Ovary (tissue), 7 donors: ENCODE measurements at regions not wholly inside any gene's neighbourhood (a gene's known extent, or its start where the extent isn't known, plus 50 kb on each side); places are given as distances from the start of the nearest gene placed in this dataset.

Source experiments
- DNase-seq, 5 donors: peaks; one replicate each; pipeline ENCODE4 v3.0.0-alpha.2; 2019 to 2020
- H3K27ac ChIP-seq, 2 donors: fragments of 200-600 bp; one replicate each; pipeline versions ENCODE4 v1.5.1 to v1.8.0; 2019 to 2022
- H3K27me3 ChIP-seq: fragments of 200-600 bp; one replicate; pipeline ENCODE4 v1.8.0; 2022
- H3K36me3 ChIP-seq: fragments of 200-600 bp; sonication (generic); one replicate; pipeline ENCODE4 v1.5.1; 2019
- H3K4me1 ChIP-seq: one replicate; pipeline ENCODE4 v1.8.1; 2013; ENCODE audit warnings: mild to moderate bottlenecking, moderate library complexity; ENCODE audit not compliant: insufficient read depth
- H3K4me3 ChIP-seq: fragments of 200-600 bp; sonication (generic); one replicate; pipeline ENCODE4 v1.5.1; 2017
- H3K9me3 ChIP-seq, 2 donors: fragments of 200-600 bp in 1 of 2; sonication (generic) in 1 of 2; one replicate each; pipeline versions ENCODE4 v1.5.1 to v1.8.1; 2013 to 2019; ENCODE audit warnings: mild to moderate bottlenecking in 1 of 2, moderate library complexity in 1 of 2
- CTCF ChIP-seq, 3 donors: fragments of 450-650 bp in 2 of 3; fragments of 200-600 bp in 1 of 3; IDR thresholded peaks; one replicate each; pipeline versions ENCODE4 v1.5.1 to v1.8.0; 2016 to 2022; ENCODE audit warnings: antibody characterized with exemption in 3 of 3, mild to moderate bottlenecking in 1 of 3
- EP300 ChIP-seq: sonication (generic); formaldehyde crosslinking; IDR thresholded peaks from one replicate; pipeline ENCODE4 v1.6.1; 2017; ENCODE audit warnings: antibody characterized with exemption
- POLR2A ChIP-seq: fragments of 450-650 bp; IDR thresholded peaks from one replicate; pipeline ENCODE4 v1.6.1; 2017; ENCODE audit warnings: antibody characterized with exemption, mild to moderate bottlenecking, moderate library complexity
- WGBS, 3 donors: extraction: QIAGEN DNeasy Blood & Tissue Kit in 1 of 3; methylation state at CpG; one replicate each; pipeline versions ENCODE4 v1.1.5 to v1.1.7; 2013 to 2017; 5-methylcytosine and 5-hydroxymethylcytosine counted together
- intact Hi-C, 4 donors: fragments of 100-400 bp; cut with DNase I; formaldehyde crosslinking; loops; one replicate each; pipeline versions ENCODE4 v1.11.0 to v1.15.1; 2022 to 2023
- donor health status: DM: no; HTN: no; CAD: no; lungs with moderate emphysema.
- donor health status: DM: no; HTN: no; CAD: no.
- donor health status: Bipolar disorder and iron deficiency.
- donor health status: DM: no; HTN: no; CAD: no.
- donor health status: DM: yes; HTN: yes; CAD: no.

GRCh38 chr3:146772211-146772743 is 167.1 kb upstream of the PLSCR5 start:
- WGBS, 3 donors: 96 to 97% (median 97%) methylated on average over 28 to 34 of the region's 34 CpGs
- TF ChIP-seq EP300 (no peak), CTCF (IDR thresholded peaks at IDR 0.05) (no peak), POLR2A (no peak)
- Histone ChIP-seq H3K36me3 (no peaks in the 10 kb centered on the region), H3K4me1 (no peaks in the 10 kb centered on the region), H3K27ac (no peak overlapping the region), H3K27me3 (no peaks in the 10 kb centered on the region), H3K4me3 (no peak overlapping the region), H3K9me3 (no peaks in the 10 kb centered on the region)
- intact Hi-C loops: no loop called here
- peak in 1 of 5 donors; percentile 10 for DNase-seq

- no peak overlapping the region for H3K4me3 ChIP-seq
- H3K27ac ChIP-seq: no peak overlapping the region
- no peaks in the 10 kb centered on the region for H3K36me3 ChIP-seq
- WGBS, 3 donors: 14 to 35% (median 16%) methylated on average over 1 of the region's 1 CpG
- TF ChIP-seq CTCF (IDR thresholded peaks at IDR 0.05): no peak
- no peak for TF ChIP-seq POLR2A
- no peak for TF ChIP-seq EP300
- intact Hi-C loops: no loop called here
- H3K9me3 ChIP-seq: no peaks in the 10 kb centered on the region
- no peaks in the 10 kb centered on the region for H3K4me1 ChIP-seq
- H3K27me3 ChIP-seq: no peaks in the 10 kb centered on the region
- no peak for DNase-seq
Observed at GRCh38 chr3:146770881-146771280, 165.7 kb upstream of the PLSCR5 start.

- no peaks in the 10 kb centered on the region for H3K9me3 ChIP-seq
- no peak for TF ChIP-seq CTCF (IDR thresholded peaks at IDR 0.05)
- TF ChIP-seq POLR2A: no peak
- no peak for TF ChIP-seq EP300
- no peak overlapping the region for H3K4me3 ChIP-seq
- WGBS, 3 donors: 85 to 90% (median 87%) methylated on average over 2 of the region's 2 CpGs
- H3K27me3 ChIP-seq: no peaks in the 10 kb centered on the region
- H3K36me3 ChIP-seq: no peaks in the 10 kb centered on the region
- no peak overlapping the region for H3K27ac ChIP-seq
- H3K4me1 ChIP-seq: no peaks in the 10 kb centered on the region
- intact Hi-C loops: no loop called here
- no peak for DNase-seq
Observed at GRCh38 chr3:146770301-146770700, 165.2 kb upstream of the PLSCR5 start.

GRCh38 chr3:146757759-146758158 is 152.6 kb upstream of the PLSCR5 start:
- no peak for DNase-seq
- intact Hi-C loops: no loop called here
- Histone ChIP-seq H3K4me1 (no peaks in the 10 kb centered on the region), H3K9me3 (no peaks in the 10 kb centered on the region), H3K4me3 (no peak overlapping the region), H3K27ac (no peak overlapping the region), H3K27me3 (no peaks in the 10 kb centered on the region), H3K36me3 (no peaks in the 10 kb centered on the region)
- 33 to 69% (median 57%) methylated on average over 1 of the region's 1 CpG for WGBS, 3 donors
- no peak for TF ChIP-seq CTCF (IDR thresholded peaks at IDR 0.05)
